Heart right ventricle (tissue), 16 donors: ENCODE measurements at regions not wholly inside any gene's neighbourhood (a gene's known extent, or its start where the extent isn't known, plus 50 kb on each side); places are given as distances from the start of the nearest gene placed in this dataset.
A peak's percentile ranks its signal among the peaks of the same experiment; 100 is the strongest.

Experiments
- ATAC-seq, 8 donors: fragments of 200-7000 bp; cut with Tn5 transposase; one replicate each; pipeline ENCODE4 v1.9.1; 2020; ENCODE audit warnings: mild to moderate bottlenecking in 8 of 8, moderate library complexity in 8 of 8, moderate number of reproducible peaks in 1 of 8
- DNase-seq, 2 donors: peaks; one replicate each; pipeline ENCODE4 v3.0.0-alpha.2; 2020
- H3K27ac ChIP-seq, 10 donors: fragments of 200-600 bp; sonication (generic) in 2 of 10; one replicate each; pipeline versions ENCODE4 v1.5.0 to v1.8.0; 2020 to 2022; ENCODE audit warnings: mild to moderate bottlenecking in 3 of 10
- H3K27me3 ChIP-seq, 7 donors: fragments of 200-600 bp; one replicate each; pipeline ENCODE4 v1.8.0; 2021 to 2022; ENCODE audit warnings: mild to moderate bottlenecking in 2 of 7
- H3K36me3 ChIP-seq, 9 donors: fragments of 200-600 bp; sonication (generic) in 1 of 9; one replicate each; pipeline versions ENCODE4 v1.5.0 to v1.8.0; 2020 to 2022; ENCODE audit warnings: mild to moderate bottlenecking in 2 of 9
- H3K4me1 ChIP-seq, 9 donors: fragments of 200-600 bp; sonication (generic) in 1 of 9; one replicate each; pipeline versions ENCODE4 v1.5.0 to v1.8.0; 2020 to 2022; ENCODE audit warnings: mild to moderate bottlenecking in 4 of 9
- H3K4me3 ChIP-seq, 10 donors: fragments of 200-600 bp; sonication (generic) in 2 of 10; one replicate each; pipeline versions ENCODE4 v1.5.0 to v1.8.0; 2020 to 2022; ENCODE audit warnings: mild to moderate bottlenecking in 7 of 10, moderate library complexity in 2 of 10
- H3K9me3 ChIP-seq, 11 donors: fragments of 200-600 bp in 10 of 11; sonication (generic) in 2 of 11; one replicate each; pipeline versions ENCODE4 v1.5.0 to v1.8.0; 2013 to 2022; ENCODE audit warnings: mild to moderate bottlenecking in 2 of 11, control low read depth in 1 of 11, moderate library complexity in 1 of 11
- CTCF ChIP-seq, 9 donors: fragments of 200-600 bp; sonication (generic) in 2 of 9; IDR thresholded peaks; one replicate each; pipeline versions ENCODE4 v1.5.0 to v1.8.0; 2021 to 2022; ENCODE audit warnings: antibody characterized with exemption in 9 of 9, mild to moderate bottlenecking in 5 of 9, moderate library complexity in 1 of 9
- whole genome bisulfite sequencing, 2 donors: extraction: QIAGEN DNeasy Blood & Tissue Kit; methylation state at CpG; one replicate each; pipeline ENCODE4 v1.1.7; 2013; ENCODE audit warnings: inconsistent platforms in 1 of 2; 5-methylcytosine and 5-hydroxymethylcytosine counted together
- intact Hi-C, 10 donors: fragments of 100-400 bp; cut with DNase I; formaldehyde crosslinking; loops; one replicate each; pipeline versions ENCODE4 v1.11.1 to v1.14.2; 2022
- donor health status: Arrhythmogenic right ventricular cardiomyopathy.
- donor health status: ischemic (EF 13 %, LVEDD 7.1; RV severe dilation, severe dysfunction).
- donor health status: healthy with polysubstance abuse.
- donor health status: DM: no; HTN: yes; CAD: no.
- donor health status: DM: no; HTN: no; CAD: no.
- donor health status: ischemic (EF 25% LVEDD 6.9; RV normal size, moderate dysfunction).
- donor health status: ischemic (EF 25% LVEDD 5.7; RV mildly dilated, moderate dysfunction).
- donor health status: healthy.
- donor health status: DM: yes; HTN: yes; CAD: no.
- donor health status: Ischemic cardiomyopathy.
- donor health status: ischemic (EF 35%, LVEDD 5.7; RV mildly dilated, moderate dysfunction).
- donor health status: nonischemic (EF 11% LVEDD 7.7; RV severe dilation, severe dysfunction).
- donor health status: DM: yes; HTN: yes; CAD: no.
- donor health status: PGD.
- donor health status: ischemic (EF 29% LVEDD 5.4; RV normal size, mild dysfunction).
- donor health status: nonischemic (EF 23%, LVEDD 6.1; RV moderate dilation, normal function).

GRCh38 chr1:182256931-182257330 lies 134.7 kb downstream of the GLUL start:
- H3K4me3 ChIP-seq: no peak overlapping the region
- H3K36me3 ChIP-seq: no peaks in the 10 kb centered on the region
- DNase-seq (no peak), ATAC-seq (no peak)
- intact Hi-C loops: loop anchor here in 1 of 10 donors (10.0 kb wide), 1 partner anchor 108 kb away; no protein-coding TSS in a partner anchor
- TF ChIP-seq CTCF (IDR thresholded peaks at IDR 0.05): no peak
- H3K4me1 ChIP-seq: peaks cover 8 to 40% (median 27%) of the 10 kb centered on the region in 9 donors
- H3K27me3 ChIP-seq: no peaks in the 10 kb centered on the region
- peak overlapping the region in 1 of 10 donors; percentile 18 for H3K27ac ChIP-seq
- H3K9me3 ChIP-seq: no peaks in the 10 kb centered on the region
- 45 to 73% methylated on average over 4 of the region's 4 CpGs for WGBS, 2 donors

- H3K9me3 ChIP-seq: peaks cover 0 to 3% (median 0%) of the 10 kb centered on the region in 11 donors
- H3K27ac ChIP-seq: peak overlapping the region in 7 of 10 donors; percentile 18 to 63 (median 43)
- intact Hi-C loops: loop anchor here in 1 of 10 donors (10.0 kb wide), 1 partner anchor 109 kb away; no protein-coding TSS in a partner anchor
- 56 to 65% methylated on average over 4 of the region's 4 CpGs for WGBS, 2 donors
- H3K4me1 ChIP-seq: peaks cover 8 to 40% (median 27%) of the 10 kb centered on the region in 9 donors
- no peaks in the 10 kb centered on the region for H3K36me3 ChIP-seq
- ATAC-seq (peak in 7 of 8 donors; percentile 39 to 81 (median 45)), DNase-seq (peak in 1 of 2 donors; percentile 10)
- no peak for TF ChIP-seq CTCF (IDR thresholded peaks at IDR 0.05)
- H3K4me3 ChIP-seq: no peak overlapping the region
- H3K27me3 ChIP-seq: no peaks in the 10 kb centered on the region
Observed at GRCh38 chr1:182255494-182255893, 136.1 kb downstream of the GLUL start.

- no peaks in the 10 kb centered on the region for H3K27me3 ChIP-seq
- DNase-seq: no peak
- H3K27ac ChIP-seq: no peak overlapping the region
- TF ChIP-seq CTCF (IDR thresholded peaks at IDR 0.05): no peak
- ATAC-seq: no peak
- intact Hi-C loops: loop anchor here in 1 of 10 donors (10.0 kb wide), 1 partner anchor 111 kb away; no protein-coding TSS in a partner anchor
- no peaks in the 10 kb centered on the region for H3K36me3 ChIP-seq
- WGBS, 2 donors: 60 to 69% methylated on average over 7 of the region's 7 CpGs
- peaks cover 0 to 3% (median 0%) of the 10 kb centered on the region in 11 donors for H3K9me3 ChIP-seq
- peaks cover 0 to 22% (median 8%) of the 10 kb centered on the region in 9 donors for H3K4me1 ChIP-seq
- no peak overlapping the region for H3K4me3 ChIP-seq
Observed at GRCh38 chr1:182253319-182253860, 138.2 kb downstream of the GLUL start.

GRCh38 chr1:182251561-182251960 lies 140.0 kb downstream of the GLUL start:
- no peak overlapping the region for H3K27ac ChIP-seq
- H3K9me3 ChIP-seq: peaks cover 0 to 3% (median 0%) of the 10 kb centered on the region in 11 donors
- DNase-seq: no peak
- intact Hi-C loops: loop anchor here in 1 of 10 donors (10.0 kb wide), 1 partner anchor 113 kb away; no protein-coding TSS in a partner anchor
- H3K36me3 ChIP-seq: no peaks in the 10 kb centered on the region
- no peaks in the 10 kb centered on the region for H3K27me3 ChIP-seq
- H3K4me1 ChIP-seq: peaks cover 0 to 11% (median 0%) of the 10 kb centered on the region in 9 donors
- no peak for ATAC-seq
- TF ChIP-seq CTCF (IDR thresholded peaks at IDR 0.05): no peak
- WGBS, 2 donors: 92 to 98% methylated on average over 1 of the region's 1 CpG
- no peak overlapping the region for H3K4me3 ChIP-seq
